Stimulated activated CD8-positive, alpha-beta memory T cell treated with anti-CD3 and anti-CD28 coated beads, Interleukin-15, amount 100 ng/mL, for 48 hours (primary cell): ENCODE measurements at regions not wholly inside any gene's neighbourhood (a gene's known extent, or its start where the extent isn't known, plus 50 kb on each side); places are given as distances from the start of the nearest gene placed in this dataset.
A peak's percentile ranks its signal among the peaks of the same experiment; 100 is the strongest.
"Not testable (repeated sequence)": the region's sequence is repeated elsewhere in the genome, so short reads cannot be mapped to it uniquely, and the experiment has no call there.

Source experiments
- DNase-seq, 2 donors: peaks; one replicate each; pipeline ENCODE4 v3.0.0-alpha.2; 2020; ENCODE audit warnings: low read depth in 2 of 2

DNA sequence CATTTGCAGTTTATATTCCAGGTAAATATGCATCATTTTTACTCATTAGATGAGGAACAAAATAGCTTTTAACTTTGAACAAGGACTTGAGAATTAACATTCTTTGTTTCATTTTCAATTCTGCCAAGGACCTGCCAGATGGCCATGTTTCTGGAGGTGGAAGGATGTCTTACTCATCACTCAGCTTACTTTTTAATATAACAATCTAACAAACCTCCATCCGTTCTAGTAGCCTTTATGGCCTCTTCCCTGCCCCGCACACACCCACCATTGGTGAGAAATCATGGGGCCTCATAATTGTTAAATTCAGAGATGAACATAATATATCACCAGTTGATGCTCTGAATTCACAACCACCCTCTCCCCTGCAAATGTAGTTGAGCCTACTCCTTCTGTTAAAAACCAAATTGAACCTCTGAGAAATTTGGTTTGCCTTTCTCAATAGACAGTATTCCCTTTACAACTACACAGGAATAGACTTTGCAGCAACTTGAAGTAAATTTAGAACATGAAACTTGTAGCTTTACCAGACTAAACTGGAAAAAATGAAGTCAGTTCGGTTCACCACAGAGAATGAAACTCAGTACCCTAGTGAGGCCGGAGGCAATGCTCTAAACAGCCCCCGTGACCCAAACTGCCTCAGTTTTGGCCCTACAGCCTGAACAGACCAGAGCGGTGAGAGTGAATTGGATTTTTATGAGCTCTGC is 50.1 kb upstream of the ACSL4 start:
- peak in 1 of 2 donors; percentile 21 for DNase-seq

DNA sequence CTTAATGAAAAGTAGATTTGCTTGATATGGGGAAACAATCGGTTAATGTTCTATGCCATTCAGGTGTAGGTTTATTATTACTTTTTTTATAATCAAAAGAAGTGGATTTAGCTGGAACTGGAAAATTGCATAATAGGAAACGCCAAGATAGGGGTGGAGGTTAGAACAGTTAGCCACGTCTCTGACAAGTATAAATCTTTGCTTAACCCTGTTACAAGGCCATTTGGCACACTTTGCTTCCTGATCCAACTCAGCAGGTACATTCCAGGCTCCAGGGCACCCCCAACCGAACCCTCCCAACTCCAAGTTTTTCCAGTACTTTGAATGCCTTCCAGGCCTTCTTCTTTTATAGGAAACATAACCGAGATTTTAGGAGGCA is 50.6 kb upstream of the ACSL4 start:
- no peak for DNase-seq

DNA sequence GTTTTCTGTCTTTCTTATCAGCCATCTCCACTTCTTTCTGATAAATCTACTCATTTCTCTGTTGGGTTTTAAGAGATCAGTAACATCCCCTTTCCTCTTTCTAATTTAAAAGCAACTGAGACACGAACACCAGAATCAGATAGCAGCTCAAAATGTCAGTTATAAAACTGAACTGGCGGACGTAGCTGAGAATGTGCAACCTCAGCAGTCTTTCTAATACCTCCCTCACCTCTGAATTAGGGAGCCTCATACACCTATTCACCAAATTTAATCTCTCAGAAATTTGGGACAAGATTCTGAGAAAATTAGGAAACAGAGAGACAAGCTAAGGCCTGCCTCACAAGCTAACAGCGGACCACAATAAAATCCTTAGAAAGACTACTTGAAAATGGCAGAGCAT is 52.0 kb upstream of the ACSL4 start:
- DNase-seq: no peak

DNA sequence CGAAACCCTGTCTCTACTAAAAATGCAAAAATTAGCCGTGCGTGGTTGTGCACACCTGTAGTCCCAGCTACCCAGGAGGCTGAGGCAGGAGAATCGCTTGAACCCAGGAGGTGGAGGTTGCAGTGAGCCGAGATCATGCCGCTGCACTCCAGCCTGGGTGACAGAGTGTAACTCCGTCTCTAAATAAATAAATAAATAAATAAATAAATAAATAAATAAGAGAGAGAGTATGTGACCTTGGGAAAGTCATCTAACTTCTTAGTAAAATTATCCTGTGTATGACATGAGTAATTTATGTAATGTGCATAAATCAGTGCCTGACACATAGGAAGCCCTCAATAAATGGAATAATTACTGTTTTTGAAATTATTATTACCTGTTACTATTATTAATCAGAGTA is 57.5 kb upstream of the ACSL4 start:
- not testable (repeated sequence) for DNase-seq

DNA sequence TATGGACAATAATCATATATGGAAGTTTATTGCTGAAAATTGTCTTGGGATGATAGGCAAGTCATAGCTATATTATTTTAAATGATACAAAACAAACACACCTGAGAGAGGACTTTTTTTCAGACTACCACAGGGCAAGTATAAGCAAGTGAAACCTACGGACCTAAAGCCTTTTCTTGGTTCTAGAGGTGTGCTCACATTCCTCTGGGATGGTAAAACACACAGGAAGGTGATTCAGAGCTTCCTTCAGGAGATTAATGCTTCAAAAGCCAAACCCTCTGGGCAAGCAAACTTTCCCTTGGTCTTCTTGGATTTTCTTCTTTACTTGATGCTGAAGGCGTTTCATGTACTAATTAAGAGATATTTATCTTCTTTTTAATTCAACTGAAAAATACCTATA is 60.1 kb upstream of the ACSL4 start:
- DNase-seq: no peak

DNA sequence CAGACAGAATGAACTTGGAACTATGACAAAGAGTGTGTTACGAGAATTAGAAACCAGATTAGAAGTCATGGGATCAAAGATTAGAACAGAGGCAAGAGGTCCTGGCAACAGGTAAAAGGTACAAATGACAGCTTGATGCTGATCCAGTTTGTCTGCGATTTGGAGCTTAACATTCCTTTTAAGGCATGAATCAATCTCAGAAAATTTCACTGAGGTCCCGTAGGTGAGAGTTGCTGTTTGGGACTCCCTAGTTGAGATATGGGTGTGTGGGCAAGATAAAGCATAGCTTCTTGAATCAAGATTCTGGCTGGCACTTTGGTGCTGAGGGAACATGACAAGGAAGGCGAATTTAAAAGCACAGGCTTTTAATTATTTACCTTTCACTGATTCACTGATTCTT is 62.6 kb upstream of the ACSL4 start:
- DNase-seq: no peak

DNA sequence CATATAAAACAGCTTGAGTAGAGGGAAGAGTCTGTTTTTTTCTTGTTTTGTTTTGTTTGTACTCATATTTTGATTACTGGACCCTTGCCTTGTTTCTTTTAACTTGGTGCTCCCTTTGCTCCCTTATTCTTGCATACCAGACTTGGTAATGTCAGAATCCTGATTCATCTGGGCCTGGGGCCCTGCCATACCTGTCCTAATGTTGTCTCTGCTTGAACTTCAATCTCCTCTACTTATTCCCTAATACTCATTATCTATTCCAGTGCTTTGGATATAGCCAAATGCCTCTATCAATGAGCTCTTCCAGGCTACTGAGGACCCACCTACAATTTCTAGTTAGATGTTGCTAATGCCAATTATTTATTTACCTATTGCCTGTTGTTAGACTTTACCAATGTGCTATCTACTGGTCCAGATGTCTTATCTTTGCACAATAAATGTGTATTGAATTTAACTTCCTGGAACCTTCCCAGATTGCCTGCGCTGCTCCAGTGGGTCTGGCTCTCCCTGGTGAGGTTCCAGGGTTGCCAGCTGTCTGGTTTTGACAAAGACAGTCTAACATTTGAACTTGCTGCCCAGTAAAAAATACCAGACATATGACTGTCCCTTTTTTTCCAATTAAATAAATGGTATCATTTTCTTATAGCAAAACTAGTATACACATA is 64.4 kb upstream of the ACSL4 start:
- DNase-seq: no peak

DNA sequence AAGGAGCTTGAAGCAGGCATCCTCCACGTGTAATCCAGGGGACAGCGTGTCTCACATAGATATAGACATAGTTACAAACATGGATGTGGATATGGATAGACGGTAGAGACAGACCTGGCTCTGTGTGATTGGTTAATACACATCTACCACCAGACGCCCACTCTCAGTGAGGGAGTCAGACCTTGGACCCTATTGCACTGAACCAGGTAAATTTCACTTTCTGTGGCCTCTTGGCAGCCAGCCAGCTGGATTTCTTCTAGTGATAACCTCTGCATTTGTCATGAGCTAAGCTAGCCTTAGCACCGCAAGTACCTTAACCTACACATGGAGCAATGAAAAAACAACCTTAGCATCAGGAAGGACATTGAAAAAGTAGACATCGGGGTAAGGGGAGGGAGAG is 79.2 kb upstream of the ACSL4 start:
- DNase-seq: no peak

DNA sequence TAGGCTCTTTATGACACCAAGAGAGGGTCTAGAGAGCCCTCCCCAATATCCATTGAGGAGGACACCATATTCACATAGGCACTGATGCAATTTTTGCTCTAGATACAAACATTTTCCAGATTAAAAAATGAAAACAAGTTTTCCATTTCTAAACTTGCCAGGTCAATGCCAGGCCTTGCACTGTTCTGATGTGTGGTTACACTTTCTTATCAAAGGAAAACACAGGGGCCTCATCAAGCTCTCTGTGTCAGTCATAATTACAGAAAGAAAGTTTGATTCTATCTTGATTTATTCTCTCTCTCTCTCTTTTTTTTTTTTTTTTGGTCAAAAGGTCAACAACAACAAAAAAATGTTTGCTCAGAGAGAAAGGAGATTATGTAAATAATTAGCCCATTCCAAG is 80.2 kb upstream of the ACSL4 start:
- no peak for DNase-seq

DNA sequence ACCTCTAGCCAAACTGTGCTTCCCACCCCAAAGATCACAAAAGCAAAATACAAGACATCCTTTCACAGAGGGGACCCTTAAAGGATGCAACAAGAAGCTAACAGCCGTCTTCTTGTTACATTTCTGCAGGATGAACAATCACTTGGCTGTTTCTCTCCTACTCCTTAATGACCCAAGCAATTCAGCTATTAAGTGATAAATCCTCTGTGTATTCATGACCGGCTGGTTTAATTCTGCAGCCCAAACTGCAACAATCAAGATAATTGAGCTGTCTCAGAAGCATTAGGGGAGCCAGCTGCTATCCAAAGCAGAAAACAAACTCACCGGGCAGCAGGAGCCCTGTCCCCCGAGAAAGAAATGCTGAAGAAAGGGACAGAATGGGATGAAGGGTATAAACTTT is 85.9 kb upstream of the ACSL4 start:
- no peak for DNase-seq

DNA sequence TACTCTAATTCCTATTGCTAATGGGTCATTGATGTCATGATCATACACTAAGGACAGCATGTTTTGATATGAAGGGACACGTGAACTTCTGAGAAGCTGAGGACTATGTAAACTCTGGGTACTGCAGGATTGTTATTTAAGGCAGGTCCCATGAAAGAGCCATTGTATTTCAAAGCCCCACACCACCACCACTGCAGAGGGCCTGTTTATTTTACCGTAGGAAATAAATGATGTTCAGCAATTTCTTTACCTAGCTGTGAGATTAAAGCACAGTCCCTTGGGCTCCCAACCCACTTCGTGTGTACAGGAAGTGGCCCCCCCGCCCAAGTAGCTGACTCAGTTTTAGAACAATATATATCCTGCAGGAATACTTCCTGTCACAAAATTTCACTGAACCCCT is 89.8 kb upstream of the ACSL4 start:
- no peak for DNase-seq

DNA sequence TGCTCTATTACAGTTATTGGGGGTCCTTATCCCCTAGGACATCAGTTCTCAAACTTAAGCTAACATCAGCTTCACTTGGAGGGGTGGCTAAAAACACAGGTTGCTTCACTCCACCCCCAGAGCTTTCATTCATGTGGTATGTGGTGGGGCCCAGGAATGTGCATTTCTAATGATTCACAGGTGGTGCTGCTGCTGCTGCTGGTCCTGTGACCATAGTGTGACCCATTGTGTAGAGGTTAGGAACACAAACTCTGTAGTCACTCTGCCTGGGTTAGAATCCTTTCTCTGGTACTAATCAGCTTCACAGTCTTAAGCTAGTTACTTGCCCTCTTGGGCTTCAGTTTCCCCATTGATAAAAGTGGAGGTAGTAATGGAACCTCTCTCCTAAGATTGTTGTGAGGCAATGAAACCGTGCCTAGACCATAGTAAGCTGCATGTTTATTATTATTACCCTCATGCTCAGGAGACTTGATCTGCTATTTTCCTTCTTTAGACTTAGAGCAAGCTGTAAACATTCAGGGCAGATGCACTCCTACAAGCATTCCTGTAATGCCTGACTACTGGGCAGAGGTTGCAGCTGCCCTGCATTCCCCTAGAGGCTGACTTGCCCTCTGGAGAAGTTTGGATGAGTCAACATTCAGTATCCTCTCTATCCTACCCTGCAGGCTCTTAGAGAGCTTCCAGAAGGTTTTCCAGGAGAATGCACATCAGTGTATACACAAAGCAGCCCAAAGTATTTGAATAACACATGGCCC is 94.1 kb upstream of the ACSL4 start:
- DNase-seq: no peak

DNA sequence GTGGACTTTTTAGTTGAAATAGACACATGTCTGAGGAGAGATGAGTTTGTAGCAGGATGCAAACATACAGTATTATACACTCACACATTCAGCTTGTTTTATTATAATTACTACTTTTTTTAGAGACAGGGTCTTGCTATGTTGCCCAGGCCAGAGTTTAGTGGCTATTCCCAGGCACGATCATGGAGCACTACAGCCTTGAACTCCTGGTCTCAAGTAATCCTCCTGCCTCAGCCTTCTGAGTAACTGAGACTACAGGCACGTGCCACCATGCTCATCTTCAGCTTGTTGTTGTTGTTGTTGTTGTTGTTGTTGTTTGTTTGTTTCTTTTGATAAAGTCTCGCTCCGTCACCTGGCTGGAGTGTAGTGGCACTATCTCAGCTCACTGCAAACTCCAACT is 94.7 kb upstream of the ACSL4 start:
- no peak for DNase-seq

DNA sequence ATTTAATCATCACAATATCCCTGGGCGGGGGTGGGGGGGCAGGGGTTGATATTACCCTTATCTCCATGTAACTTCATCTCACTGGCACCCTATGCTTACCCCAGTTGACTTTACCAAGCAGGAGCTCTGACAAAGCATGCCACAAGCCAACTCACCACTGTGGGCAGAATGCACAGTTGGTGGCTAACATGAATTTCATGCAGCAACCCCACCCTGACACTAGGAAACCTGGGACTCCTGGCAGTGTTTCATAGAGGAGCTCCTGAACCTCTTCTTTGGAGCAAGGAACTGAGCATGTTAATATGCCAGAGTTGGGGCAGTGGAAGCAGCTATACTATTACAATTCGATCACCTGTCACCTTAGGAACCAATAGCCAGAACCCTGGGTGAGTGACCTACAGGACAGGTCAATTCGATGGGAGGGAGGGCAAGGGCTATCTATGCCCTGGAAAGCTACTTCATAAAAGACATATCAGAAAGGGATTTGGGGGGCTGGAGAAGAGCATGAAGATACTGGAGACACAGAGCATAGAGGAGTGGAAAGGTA is 97.2 kb upstream of the ACSL4 start:
- no peak for DNase-seq

DNA sequence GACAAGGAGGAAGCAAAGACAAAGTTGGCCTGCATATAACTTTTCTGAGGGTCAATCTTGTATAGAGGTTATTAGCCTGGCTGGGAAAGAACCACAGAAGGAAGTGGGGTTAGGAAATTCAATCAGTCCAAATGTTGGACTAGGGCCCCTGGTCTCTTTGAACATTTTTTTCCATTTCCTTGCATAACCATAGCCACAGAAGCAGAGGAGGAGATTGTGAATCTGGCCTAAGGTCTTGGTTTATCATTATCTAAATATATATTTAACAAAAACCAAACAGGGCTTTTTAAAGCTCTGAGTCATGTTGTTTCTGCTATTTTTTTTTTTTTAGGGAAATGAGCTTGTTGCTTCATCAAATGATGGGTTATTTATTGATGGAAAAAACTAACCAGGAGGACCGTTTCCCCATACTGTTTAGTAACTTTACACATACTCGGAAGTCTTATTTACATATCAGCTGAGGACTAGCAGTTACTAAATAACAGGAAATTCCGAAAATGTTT is 97.7 kb upstream of the ACSL4 start:
- no peak for DNase-seq

DNA sequence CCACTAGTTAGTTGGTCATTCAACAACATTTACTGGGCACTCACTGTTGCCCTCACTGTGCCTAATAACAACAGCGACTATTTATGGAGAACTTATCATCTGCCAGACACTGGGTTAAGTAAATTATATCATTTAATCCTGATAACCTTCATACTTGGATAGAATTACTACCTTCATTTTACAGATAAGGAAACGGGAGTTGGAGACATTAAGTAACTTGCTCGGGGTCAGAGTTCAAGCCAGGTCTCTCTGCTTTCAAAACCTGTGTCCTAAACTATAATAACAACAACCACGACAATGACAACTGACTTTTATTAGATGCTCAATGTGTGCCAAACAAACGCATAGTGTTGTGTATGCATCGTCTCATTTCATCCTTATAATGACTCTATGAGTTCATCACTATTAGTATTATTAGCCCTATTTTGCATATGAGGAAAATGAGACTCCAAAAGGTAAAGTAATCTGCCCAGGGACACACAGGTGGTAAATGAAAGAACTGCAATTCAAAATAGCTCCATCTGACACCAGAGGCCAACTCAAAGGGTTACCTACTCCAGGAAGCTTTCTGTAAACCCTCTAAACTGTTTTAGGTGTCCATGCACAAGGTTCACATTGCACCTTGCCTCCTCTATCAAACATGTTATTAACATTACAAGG is 98.4 kb upstream of the ACSL4 start:
- no peak for DNase-seq

DNA sequence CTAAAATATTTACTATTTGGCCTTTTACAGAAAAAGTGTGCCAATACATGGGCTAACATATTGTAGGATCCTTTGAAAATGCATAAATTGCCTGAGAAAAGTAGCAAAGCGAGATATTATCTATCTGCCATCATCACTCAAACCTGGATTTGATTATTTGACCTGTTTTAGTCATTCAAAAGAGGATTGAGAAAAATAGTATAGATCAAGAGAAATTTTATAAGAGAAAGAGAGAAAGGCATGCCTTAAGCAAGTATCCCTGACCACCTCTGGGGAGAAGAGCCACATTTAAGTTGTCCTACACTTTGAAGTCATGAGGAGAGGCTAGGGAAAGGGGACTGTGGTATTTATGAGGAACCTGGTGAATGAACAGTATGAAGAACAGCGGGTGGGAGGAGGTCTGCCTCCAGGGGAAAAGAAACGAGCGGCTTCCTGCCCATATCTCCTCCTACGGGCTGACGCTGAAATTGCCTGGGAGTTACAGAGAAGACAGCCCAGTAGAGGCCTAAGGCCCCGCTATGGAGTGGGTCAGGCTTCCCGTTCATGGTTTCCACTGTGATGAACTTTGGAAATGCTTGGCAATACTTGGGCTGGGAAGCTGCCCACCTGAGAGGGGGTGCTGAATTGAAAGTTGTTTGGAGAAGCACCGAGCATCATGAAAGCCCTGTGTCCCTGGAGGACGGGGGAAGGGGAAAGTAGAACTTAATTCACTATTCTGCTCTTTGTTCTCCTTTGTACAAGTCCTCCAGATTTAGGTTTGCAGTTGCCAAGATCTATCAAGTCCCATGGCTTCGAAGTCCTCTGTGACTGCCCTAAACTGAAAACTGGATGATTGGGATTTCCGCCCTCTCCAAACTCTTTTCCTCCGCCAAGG is 106.9 kb upstream of the ACSL4 start:
- no peak for DNase-seq

DNA sequence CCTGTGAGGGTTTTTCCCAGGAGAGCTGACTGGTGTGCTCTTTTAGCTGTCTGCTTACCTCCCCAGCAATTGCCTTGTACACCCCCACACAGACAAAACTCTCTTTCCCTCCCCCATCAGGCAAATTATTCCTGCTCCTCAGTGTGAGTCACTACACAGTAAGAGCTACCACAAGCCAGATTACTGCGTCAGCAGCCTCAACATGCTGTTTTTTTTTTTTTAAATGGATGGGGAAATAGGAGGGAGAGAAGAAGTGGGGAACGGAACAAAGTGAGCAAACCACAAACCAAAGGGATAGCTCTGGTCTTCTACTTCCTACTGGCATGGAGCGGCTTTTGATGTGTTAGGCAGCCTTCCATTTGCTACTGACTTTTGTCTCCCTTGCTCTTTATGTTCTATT is 107.5 kb upstream of the ACSL4 start:
- peak in 1 of 2 donors; percentile 13 for DNase-seq

DNA sequence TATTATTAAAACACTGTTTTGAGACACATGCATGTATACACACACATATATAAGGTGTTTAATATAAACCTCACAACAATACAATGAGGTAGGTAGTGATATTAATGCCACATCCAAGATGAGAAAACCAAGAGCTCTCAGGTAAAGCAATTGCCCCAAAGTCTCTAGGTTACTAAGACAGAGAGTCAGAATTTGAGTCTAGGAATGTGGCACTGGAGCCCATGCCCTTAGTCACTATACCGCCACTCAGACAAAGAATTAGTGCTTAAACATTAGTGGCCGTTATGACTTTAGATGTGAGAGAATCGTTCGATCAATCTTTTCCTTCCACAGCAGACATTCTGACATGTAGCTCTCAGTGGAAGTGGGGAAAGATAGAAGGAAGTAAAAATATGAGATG is 108.2 kb upstream of the ACSL4 start:
- DNase-seq: no peak

DNA sequence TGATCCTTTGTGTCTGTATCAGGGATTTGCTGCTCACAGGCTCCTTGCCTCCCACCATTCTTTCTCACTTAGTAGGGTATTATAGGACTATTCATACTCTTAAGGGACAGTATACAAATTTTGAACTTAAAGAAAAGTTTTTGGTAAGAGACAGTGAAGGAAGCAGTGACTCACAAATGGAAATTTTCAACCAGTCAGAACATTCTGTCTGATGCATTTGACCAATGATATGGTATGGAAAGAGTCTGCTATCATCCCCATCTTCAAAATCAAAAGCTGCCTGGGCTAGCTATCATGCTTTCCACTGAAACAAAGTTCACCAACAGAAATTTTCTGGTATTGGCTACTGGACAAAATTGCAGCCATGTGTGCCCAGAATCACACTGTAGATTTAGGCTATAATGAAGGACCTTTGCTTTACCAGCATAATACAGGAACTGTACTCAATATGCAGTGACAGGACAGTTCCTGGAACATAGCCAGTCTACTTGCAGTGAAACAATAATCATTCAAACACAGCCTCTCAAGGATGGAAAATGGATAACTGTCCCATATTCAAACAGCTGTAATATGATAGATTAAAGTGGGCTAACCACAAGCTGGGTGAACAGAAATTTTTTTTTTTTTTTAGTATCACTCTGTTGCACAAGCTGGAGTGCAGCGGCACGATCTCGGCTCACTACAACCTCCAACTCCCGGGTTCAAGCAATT is 109.0 kb upstream of the ACSL4 start:
- DNase-seq: no peak
